ENCODE measurements at regions not wholly inside any gene's neighbourhood (a gene's known extent, or its start where the extent isn't known, plus 50 kb on each side); places are given as distances from the start of the nearest gene placed in this dataset.

GRCh38 chr15:95215017-95215416 lies 983.7 kb downstream of the MCTP2 start:
- TF ChIP-seq CTCF (conservative IDR thresholded peaks at IDR 0.05 in 1 of 2, IDR thresholded peaks at IDR 0.05 in 1 of 2; ENCODE audit: low read depth in 1 of 2, low read length in 2 of 2): no peak
- TF ChIP-seq EZH2 (IDR thresholded peaks at IDR 0.05; ENCODE audit: low read length, missing control alignments): no peak

All from fibroblast of lung (primary cell).